Panc1 (cell line): ENCODE measurements at regions not wholly inside any gene's neighbourhood (a gene's known extent, or its start where the extent isn't known, plus 50 kb on each side); places are given as distances from the start of the nearest gene placed in this dataset.

Source experiments
- ATAC-seq: fragments of 200-7000 bp; cut with Tn5 transposase; 2 replicates; pipeline ENCODE4 v1.9.1; 2020; ENCODE audit warnings: mild to moderate bottlenecking, moderate library complexity
- BruUV-seq: library from RNA; stranded (reverse); fragments of 400-500 nt; replicated peaks from 2 replicates; lab custom pipeline; 2021; lab: Mats Ljungman, UMichigan
- CTCF ChIA-PET: fragments of 300-600 bp; sonication (Branson Sonifier 250); formaldehyde crosslinking; loops from one replicate; lab custom pipeline; 2022; ENCODE audit warnings: antibody characterized with exemption; lab: Charles Lee
- POLR2A ChIA-PET: fragments of 300-600 bp; sonication (Branson Sonifier 250); formaldehyde crosslinking; loops from one replicate; lab custom pipeline; 2022; ENCODE audit warnings: antibody characterized with exemption; lab: Charles Lee
- DNase-seq: peaks from one replicate; pipeline ENCODE4 v3.0.0-alpha.2; 2010; ENCODE audit warnings: low read depth, low spot score
- H3K27ac ChIP-seq: 2 replicates; pipeline ENCODE4 v1.5.1; 2011; ENCODE audit warnings: mild to moderate bottlenecking, low read length, inconsistent platforms
- H3K27me3 ChIP-seq: fragments of 200-500 bp; sonication (Bioruptor generic); 2 replicates; pipeline ENCODE4 v1.6.0; 2014; ENCODE audit warnings: low read length, inconsistent platforms; ENCODE audit not compliant: control insufficient read depth, insufficient read depth
- H3K36me3 ChIP-seq: fragments of 200-500 bp; sonication (Bioruptor generic); 2 replicates; pipeline ENCODE4 v1.5.1; 2014; ENCODE audit warnings: inconsistent platforms, mild to moderate bottlenecking, low read length, moderate library complexity; ENCODE audit not compliant: control insufficient read depth, insufficient read depth
- H3K4me1 ChIP-seq: 2 replicates; pipeline ENCODE4 v1.5.1; 2011; ENCODE audit warnings: inconsistent platforms, mild to moderate bottlenecking, low read length, moderate library complexity; ENCODE audit not compliant: control insufficient read depth, insufficient read depth
- H3K4me3 ChIP-seq, 2 experiments: 2 replicates each; pipeline ENCODE4 v1.5.1; 2011 to 2012; ENCODE audit warnings: low read depth in 2 of 2, low read length in 2 of 2, mild to moderate bottlenecking in 2 of 2, inconsistent platforms in 1 of 2, moderate library complexity in 1 of 2
- H3K9me3 ChIP-seq: fragments of 200-500 bp; sonication (Bioruptor generic); 2 replicates; pipeline ENCODE4 v1.5.1; 2014; ENCODE audit warnings: low read depth, mild to moderate bottlenecking, inconsistent platforms, low read length, moderate library complexity; ENCODE audit not compliant: control insufficient read depth, insufficient read depth
- POLR2AphosphoS5 ChIP-seq: IDR thresholded peaks from 2 replicates; pipeline ENCODE4 v1.6.1; 2012; ENCODE audit warnings: mild to moderate bottlenecking, low read depth, low read length, moderate library complexity
- SIN3A ChIP-seq: IDR thresholded peaks from 2 replicates; pipeline ENCODE4 v1.6.1; 2012; ENCODE audit warnings: low read depth, mild to moderate bottlenecking, low read length, moderate library complexity, borderline replicate concordance; ENCODE audit not compliant: insufficient read depth
- TCF7L2 ChIP-seq: IDR thresholded peaks from 2 replicates; pipeline ENCODE4 v1.6.1; 2011; ENCODE audit warnings: mild to moderate bottlenecking, low read depth, low read length, inconsistent platforms
- in situ Hi-C: cut with HindIII; loops from 2 replicates; pipeline ENCODE4 v1.10.0; 2016; ENCODE audit warnings: low sequenced_read_pairs, low pct_unique_long_range_greater_than_20kb
- intact Hi-C: fragments of 100-400 bp; cut with micrococcal nuclease; formaldehyde crosslinking; loops from one replicate; pipeline ENCODE4 v1.10.0; 2022; ENCODE audit not compliant: unreplicated experiment
- TF ChIP-seq, protein P1 (sequence below), 2 experiments: IDR thresholded peaks; 2 replicates each; pipeline ENCODE4 v1.6.1; 2011 to 2012; ENCODE audit warnings: low read depth in 2 of 2, control low read depth in 1 of 2, low read length in 1 of 2, mild to moderate bottlenecking in 1 of 2, moderate library complexity in 1 of 2; ENCODE audit not compliant: insufficient read depth in 1 of 2
- TF ChIP-seq, protein P2 (sequence below): fragments of 450-650 bp; IDR thresholded peaks from 2 replicates; pipeline ENCODE4 v1.5.1; 2017; ENCODE audit warnings: mild to moderate bottlenecking

- no peaks in the 10 kb centered on the region for H3K36me3 ChIP-seq
Observed at GRCh38 chr2:7989823-7990222, 692.0 kb upstream of the ID2 start.

GRCh38 chr2:7992612-7993602, 688.9 kb upstream of the ID2 start:
- Histone ChIP-seq H3K27ac (no peak overlapping the region), H3K9me3 (no peaks in the 10 kb centered on the region), H3K36me3 (no peaks in the 10 kb centered on the region), H3K4me1 (no peaks in the 10 kb centered on the region), H3K4me3 (no peak overlapping the region), H3K27me3 (no peaks in the 10 kb centered on the region)
- intact Hi-C loops (no loop called here), in situ Hi-C loops (no loop called here)
- no TSS peak for BruUV-seq
- TF ChIP-seq POLR2AphosphoS5 (no peak), SIN3A (no peak), TCF7L2 (no peak)
- TF ChIP-seq, protein P1, sequence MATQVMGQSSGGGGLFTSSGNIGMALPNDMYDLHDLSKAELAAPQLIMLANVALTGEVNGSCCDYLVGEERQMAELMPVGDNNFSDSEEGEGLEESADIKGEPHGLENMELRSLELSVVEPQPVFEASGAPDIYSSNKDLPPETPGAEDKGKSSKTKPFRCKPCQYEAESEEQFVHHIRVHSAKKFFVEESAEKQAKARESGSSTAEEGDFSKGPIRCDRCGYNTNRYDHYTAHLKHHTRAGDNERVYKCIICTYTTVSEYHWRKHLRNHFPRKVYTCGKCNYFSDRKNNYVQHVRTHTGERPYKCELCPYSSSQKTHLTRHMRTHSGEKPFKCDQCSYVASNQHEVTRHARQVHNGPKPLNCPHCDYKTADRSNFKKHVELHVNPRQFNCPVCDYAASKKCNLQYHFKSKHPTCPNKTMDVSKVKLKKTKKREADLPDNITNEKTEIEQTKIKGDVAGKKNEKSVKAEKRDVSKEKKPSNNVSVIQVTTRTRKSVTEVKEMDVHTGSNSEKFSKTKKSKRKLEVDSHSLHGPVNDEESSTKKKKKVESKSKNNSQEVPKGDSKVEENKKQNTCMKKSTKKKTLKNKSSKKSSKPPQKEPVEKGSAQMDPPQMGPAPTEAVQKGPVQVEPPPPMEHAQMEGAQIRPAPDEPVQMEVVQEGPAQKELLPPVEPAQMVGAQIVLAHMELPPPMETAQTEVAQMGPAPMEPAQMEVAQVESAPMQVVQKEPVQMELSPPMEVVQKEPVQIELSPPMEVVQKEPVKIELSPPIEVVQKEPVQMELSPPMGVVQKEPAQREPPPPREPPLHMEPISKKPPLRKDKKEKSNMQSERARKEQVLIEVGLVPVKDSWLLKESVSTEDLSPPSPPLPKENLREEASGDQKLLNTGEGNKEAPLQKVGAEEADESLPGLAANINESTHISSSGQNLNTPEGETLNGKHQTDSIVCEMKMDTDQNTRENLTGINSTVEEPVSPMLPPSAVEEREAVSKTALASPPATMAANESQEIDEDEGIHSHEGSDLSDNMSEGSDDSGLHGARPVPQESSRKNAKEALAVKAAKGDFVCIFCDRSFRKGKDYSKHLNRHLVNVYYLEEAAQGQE (IDR thresholded peaks at IDR 0.05; ENCODE audit: insufficient read depth in 1 of 2, low read depth in 2 of 2, low read length in 1 of 2): no peak
- TF ChIP-seq, protein P2, sequence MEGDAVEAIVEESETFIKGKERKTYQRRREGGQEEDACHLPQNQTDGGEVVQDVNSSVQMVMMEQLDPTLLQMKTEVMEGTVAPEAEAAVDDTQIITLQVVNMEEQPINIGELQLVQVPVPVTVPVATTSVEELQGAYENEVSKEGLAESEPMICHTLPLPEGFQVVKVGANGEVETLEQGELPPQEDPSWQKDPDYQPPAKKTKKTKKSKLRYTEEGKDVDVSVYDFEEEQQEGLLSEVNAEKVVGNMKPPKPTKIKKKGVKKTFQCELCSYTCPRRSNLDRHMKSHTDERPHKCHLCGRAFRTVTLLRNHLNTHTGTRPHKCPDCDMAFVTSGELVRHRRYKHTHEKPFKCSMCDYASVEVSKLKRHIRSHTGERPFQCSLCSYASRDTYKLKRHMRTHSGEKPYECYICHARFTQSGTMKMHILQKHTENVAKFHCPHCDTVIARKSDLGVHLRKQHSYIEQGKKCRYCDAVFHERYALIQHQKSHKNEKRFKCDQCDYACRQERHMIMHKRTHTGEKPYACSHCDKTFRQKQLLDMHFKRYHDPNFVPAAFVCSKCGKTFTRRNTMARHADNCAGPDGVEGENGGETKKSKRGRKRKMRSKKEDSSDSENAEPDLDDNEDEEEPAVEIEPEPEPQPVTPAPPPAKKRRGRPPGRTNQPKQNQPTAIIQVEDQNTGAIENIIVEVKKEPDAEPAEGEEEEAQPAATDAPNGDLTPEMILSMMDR: no peak
- ChIA-PET CTCF (no interaction called here), POLR2A (no interaction called here)
- ATAC-seq: no peak
- DNase-seq: no peak

More at GRCh38 chr2:7989823-7990222, 692.0 kb upstream of the ID2 start:
- Histone ChIP-seq H3K4me3 (no peak overlapping the region), H3K4me1 (no peaks in the 10 kb centered on the region), H3K27ac (no peak overlapping the region), H3K27me3 (no peaks in the 10 kb centered on the region), H3K9me3 (no peaks in the 10 kb centered on the region)
- no TSS peak for BruUV-seq
- DNase-seq (no peak), ATAC-seq (no peak)
- intact Hi-C loops: no loop called here
- in situ Hi-C loops: no loop called here
- ChIA-PET POLR2A (no interaction called here), CTCF (no interaction called here)
- TF ChIP-seq TCF7L2 (no peak), POLR2AphosphoS5 (no peak), SIN3A (no peak)
- TF ChIP-seq, protein P1 (IDR thresholded peaks at IDR 0.05; ENCODE audit: insufficient read depth in 1 of 2, low read depth in 2 of 2, low read length in 1 of 2): no peak
- TF ChIP-seq, protein P2: no peak
